Skeletal muscle tissue (tissue), 3 donors: ENCODE measurements at regions not wholly inside any gene's neighbourhood (a gene's known extent, or its start where the extent isn't known, plus 50 kb on each side); places are given as distances from the start of the nearest gene placed in this dataset.

ENCODE experiments used
- H3K27ac ChIP-seq: one replicate; pipeline ENCODE4 v1.7.0; 2013; ENCODE audit warnings: mild to moderate bottlenecking, low read depth, low read length, inconsistent platforms
- H3K27me3 ChIP-seq, 3 donors: one replicate each; pipeline ENCODE4 v1.7.0; 2013; ENCODE audit warnings: low read length in 3 of 3; ENCODE audit not compliant: control insufficient read depth in 3 of 3, insufficient read depth in 3 of 3
- H3K36me3 ChIP-seq, 3 donors: one replicate each; pipeline ENCODE4 v1.7.0; 2013; ENCODE audit warnings: low read length in 3 of 3; ENCODE audit not compliant: control insufficient read depth in 3 of 3, insufficient read depth in 3 of 3
- H3K4me1 ChIP-seq, 3 donors: one replicate each; pipeline ENCODE4 v1.7.0; 2013; ENCODE audit warnings: low read length in 3 of 3, mild to moderate bottlenecking in 3 of 3; ENCODE audit not compliant: control insufficient read depth in 3 of 3, insufficient read depth in 3 of 3
- H3K4me3 ChIP-seq, 3 donors: one replicate each; pipeline ENCODE4 v1.7.0; 2013; ENCODE audit warnings: low read length in 3 of 3
- H3K9ac ChIP-seq, 3 donors: one replicate each; pipeline ENCODE4 v1.7.0; 2013; ENCODE audit warnings: low read length in 3 of 3, mild to moderate bottlenecking in 3 of 3, moderate library complexity in 2 of 3, low read depth in 1 of 3
- H3K9me3 ChIP-seq, 3 donors: one replicate each; pipeline ENCODE4 v1.7.0; 2013; ENCODE audit warnings: low read length in 3 of 3; ENCODE audit not compliant: control insufficient read depth in 3 of 3
- donor health status: Osteomylitis.

GRCh38 chr4:155616117-155616516 lies 50.5 kb upstream of the GUCY1A1 start:
- no peaks in the 10 kb centered on the region for H3K9me3 ChIP-seq
- H3K27ac ChIP-seq: no peak overlapping the region
- no peaks in the 10 kb centered on the region for H3K36me3 ChIP-seq
- H3K4me1 ChIP-seq: no peaks in the 10 kb centered on the region
- H3K9ac ChIP-seq: no peak overlapping the region
- no peak overlapping the region for H3K4me3 ChIP-seq
- no peaks in the 10 kb centered on the region for H3K27me3 ChIP-seq

GRCh38 chr4:155615081-155615887 lies 51.4 kb upstream of the GUCY1A1 start:
- H3K27ac ChIP-seq: no peak overlapping the region
- no peaks in the 10 kb centered on the region for H3K9me3 ChIP-seq
- no peak overlapping the region for H3K9ac ChIP-seq
- H3K4me3 ChIP-seq: no peak overlapping the region
- no peaks in the 10 kb centered on the region for H3K4me1 ChIP-seq
- H3K36me3 ChIP-seq: no peaks in the 10 kb centered on the region
- no peaks in the 10 kb centered on the region for H3K27me3 ChIP-seq

DNA sequence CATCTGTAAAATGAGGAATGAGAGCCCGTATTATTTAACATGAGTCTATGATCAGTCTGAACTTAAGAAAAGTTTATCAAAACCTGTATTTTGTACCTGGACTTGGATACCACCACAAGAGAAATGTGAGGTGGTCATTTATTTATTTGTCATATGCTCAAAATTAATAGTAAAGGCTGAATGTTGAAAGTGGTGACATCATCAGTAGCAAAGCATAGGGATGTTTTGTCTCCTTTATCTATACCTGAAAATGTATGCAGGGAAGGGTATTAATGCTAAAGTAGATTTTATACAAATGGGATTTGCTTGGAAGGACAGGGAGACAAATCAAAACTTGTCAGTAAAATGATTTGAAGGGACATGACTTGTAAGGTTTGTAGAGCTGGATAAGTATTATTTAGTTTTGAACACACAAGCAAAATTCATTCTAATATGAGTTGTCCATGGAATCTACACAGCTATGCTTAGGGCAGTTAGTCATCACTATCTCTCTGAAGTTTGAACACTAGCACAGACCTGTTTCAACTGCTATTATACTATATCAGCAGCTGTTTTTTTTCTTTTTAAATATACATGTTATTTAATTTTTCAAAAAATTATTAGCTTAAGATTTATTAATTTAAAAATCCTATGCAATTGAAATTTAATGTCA lies 52.4 kb upstream of the GUCY1A1 start:
- Histone ChIP-seq H3K9me3 (no peaks in the 10 kb centered on the region), H3K4me1 (no peaks in the 10 kb centered on the region), H3K27me3 (no peaks in the 10 kb centered on the region), H3K27ac (no peak overlapping the region), H3K36me3 (no peaks in the 10 kb centered on the region), H3K4me3 (no peak overlapping the region), H3K9ac (no peak overlapping the region)

DNA sequence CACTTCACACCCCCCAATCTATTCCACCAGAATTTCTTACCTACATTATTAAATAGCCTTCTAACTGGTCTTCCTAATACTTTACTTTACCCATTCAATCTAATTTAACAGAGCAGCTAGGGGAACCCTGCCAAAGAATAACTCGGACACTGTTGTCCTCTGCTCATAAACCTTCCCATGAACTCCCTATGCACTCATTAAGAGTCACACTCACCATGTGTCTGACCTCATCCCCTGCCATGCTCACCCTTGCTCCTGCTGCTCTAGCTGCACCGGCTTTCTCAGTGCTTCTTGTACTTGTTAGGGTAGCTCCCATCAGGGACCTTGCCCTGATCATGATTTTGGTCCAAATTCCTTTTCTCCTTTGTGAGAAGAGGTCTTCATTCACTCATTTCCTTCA lies 54.6 kb upstream of the GUCY1A1 start:
- H3K36me3 ChIP-seq: no peaks in the 10 kb centered on the region
- peaks cover 0 to 4% (median 0%) of the 10 kb centered on the region in 3 donors for H3K4me1 ChIP-seq

GRCh38 chr4:155611501-155611900 lies 55.1 kb upstream of the GUCY1A1 start:
- no peak overlapping the region for H3K4me3 ChIP-seq
- no peak overlapping the region for H3K9ac ChIP-seq
- H3K27ac ChIP-seq: no peak overlapping the region
- H3K9me3 ChIP-seq: no peaks in the 10 kb centered on the region
- no peaks in the 10 kb centered on the region for H3K36me3 ChIP-seq
- peaks cover 0 to 4% (median 0%) of the 10 kb centered on the region in 3 donors for H3K4me1 ChIP-seq
- no peaks in the 10 kb centered on the region for H3K27me3 ChIP-seq

More for the DNA sequence above, 54.6 kb upstream of the GUCY1A1 start:
- Histone ChIP-seq H3K27me3 (no peaks in the 10 kb centered on the region), H3K27ac (no peak overlapping the region), H3K9ac (no peak overlapping the region), H3K4me3 (no peak overlapping the region), H3K9me3 (no peaks in the 10 kb centered on the region)

DNA sequence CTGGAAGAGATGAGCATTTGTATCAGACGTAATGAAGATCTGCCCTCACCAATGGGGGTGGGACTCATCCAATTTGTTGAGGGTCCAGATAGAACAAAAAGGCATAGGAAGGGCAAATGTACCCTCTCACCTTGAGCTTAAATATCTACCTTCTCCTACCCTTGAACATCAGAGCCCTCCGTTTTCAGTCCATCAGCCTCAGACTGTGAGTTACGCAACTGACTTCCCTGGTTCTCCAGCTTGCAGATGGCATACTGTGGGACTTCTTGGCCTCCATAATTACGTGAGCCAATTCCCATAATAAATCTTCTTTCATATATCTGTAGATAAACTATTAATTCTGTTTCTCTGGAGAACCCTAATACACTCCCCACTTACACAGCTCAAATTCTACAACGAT lies 56.5 kb upstream of the GUCY1A1 start:
- H3K27ac ChIP-seq: no peak overlapping the region
- no peaks in the 10 kb centered on the region for H3K27me3 ChIP-seq
- no peak overlapping the region for H3K4me3 ChIP-seq
- H3K4me1 ChIP-seq: peaks cover 0 to 4% (median 0%) of the 10 kb centered on the region in 3 donors
- no peaks in the 10 kb centered on the region for H3K36me3 ChIP-seq
- no peaks in the 10 kb centered on the region for H3K9me3 ChIP-seq
- no peak overlapping the region for H3K9ac ChIP-seq

GRCh38 chr4:155609455-155610059 lies 57.1 kb upstream of the GUCY1A1 start:
- Histone ChIP-seq H3K9ac (no peak overlapping the region), H3K9me3 (no peaks in the 10 kb centered on the region), H3K4me3 (no peak overlapping the region), H3K27ac (no peak overlapping the region), H3K27me3 (no peaks in the 10 kb centered on the region), H3K4me1 (peaks cover 0 to 4% (median 0%) of the 10 kb centered on the region in 3 donors), H3K36me3 (no peaks in the 10 kb centered on the region)

DNA sequence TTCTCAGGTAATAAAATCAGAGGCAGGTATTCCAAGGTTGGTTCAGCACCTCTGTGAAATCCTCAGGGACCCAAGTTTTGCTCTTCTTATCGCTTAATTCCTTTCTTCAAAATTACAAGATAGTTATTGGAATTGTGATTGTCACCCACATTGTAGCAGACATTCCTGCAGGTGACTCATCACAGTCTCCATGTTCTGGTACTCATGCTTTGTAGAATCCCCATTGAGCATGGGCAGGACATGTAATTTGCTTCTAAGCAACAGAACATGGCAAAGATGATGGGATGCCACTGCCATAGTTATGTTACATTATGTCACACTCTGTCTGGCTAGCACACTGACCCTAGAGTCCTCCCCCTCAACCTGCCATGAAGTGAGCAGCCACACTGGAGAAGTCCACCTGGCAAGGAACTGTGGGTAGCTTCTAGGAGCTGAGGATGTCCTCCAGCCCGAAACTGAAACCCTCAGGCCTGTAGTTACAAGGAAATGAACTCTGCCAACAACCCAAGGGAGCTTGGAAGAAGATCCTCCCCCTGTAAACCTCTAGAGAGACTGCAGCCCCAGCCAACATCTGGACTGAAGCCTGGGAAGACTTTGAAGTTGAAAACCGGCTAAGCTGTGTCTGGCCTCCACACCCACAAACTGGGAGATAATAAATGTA lies 58.3 kb upstream of the GUCY1A1 start:
- Histone ChIP-seq H3K9ac (no peak overlapping the region), H3K9me3 (no peaks in the 10 kb centered on the region), H3K27ac (no peak overlapping the region)

DNA sequence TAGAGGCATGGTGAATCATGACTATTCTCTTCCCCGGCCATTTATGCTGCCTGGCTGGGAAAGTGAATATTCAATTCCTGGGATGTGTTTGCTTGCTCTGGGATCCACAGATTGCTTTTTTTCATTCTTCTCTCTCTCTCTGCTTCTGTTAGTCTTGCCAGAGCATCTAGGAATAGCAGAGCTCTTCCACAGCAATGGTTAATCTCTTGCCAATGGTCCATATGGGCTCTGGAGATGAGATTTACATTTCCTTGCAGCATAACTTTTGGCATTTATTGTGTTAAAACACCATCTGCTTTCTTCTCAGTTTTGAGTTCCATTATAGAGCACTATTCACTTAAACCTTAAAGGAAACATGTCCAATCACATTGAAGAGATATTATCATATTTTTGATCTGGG lies 59.2 kb upstream of the GUCY1A1 start:
- Histone ChIP-seq H3K9ac (no peak overlapping the region), H3K27me3 (no peaks in the 10 kb centered on the region), H3K9me3 (no peaks in the 10 kb centered on the region), H3K27ac (no peak overlapping the region), H3K4me1 (peaks cover 0 to 4% (median 0%) of the 10 kb centered on the region in 3 donors), H3K4me3 (no peak overlapping the region), H3K36me3 (no peaks in the 10 kb centered on the region)

More for the DNA sequence above, 58.3 kb upstream of the GUCY1A1 start:
- Histone ChIP-seq H3K4me3 (no peak overlapping the region), H3K27me3 (no peaks in the 10 kb centered on the region), H3K36me3 (no peaks in the 10 kb centered on the region), H3K4me1 (peaks cover 0 to 4% (median 0%) of the 10 kb centered on the region in 3 donors)
